GM18511 (cell line): ENCODE measurements at regions not wholly inside any gene's neighbourhood (a gene's known extent, or its start where the extent isn't known, plus 50 kb on each side); places are given as distances from the start of the nearest gene placed in this dataset.

Experiments used
- ATAC-seq: cut with Tn5 transposase; IDR thresholded peaks from one replicate; pipeline ENCODE4 v1.9.1; 2021; ENCODE audit warnings: mild to moderate bottlenecking, moderate library complexity; ENCODE audit not compliant: unreplicated experiment

DNA sequence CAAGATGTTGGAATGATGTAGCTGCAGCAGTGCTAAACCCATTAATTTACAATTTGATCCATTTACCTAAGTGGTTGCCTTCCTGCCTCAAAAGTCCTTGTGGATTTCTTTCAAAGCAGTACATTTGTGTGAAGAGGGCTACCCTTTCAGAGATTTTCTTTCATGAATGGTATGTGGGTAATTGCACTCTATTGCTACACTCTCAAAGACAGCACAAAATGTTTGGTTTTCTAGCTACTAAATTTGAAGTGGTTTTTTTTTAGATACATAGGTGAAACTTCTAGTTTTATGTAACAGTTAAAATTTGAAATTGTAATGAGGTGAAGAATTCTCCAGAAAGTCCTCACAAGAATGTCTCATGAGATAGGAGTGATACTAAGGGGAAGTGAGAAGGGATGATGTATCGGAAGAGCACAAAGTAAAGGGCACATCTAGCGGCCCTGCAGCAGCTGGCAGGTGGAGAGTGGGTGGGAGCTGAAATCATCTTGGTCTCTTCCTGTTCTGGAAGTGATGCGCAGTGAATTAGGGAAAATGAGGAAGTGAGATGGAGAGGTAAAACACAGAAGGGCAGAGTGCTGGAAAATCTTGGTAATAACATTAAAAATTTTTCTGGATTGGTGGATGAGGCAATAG lies 236.8 kb upstream of the MAN1A1 start:
- ATAC-seq = peak; percentile 97

DNA sequence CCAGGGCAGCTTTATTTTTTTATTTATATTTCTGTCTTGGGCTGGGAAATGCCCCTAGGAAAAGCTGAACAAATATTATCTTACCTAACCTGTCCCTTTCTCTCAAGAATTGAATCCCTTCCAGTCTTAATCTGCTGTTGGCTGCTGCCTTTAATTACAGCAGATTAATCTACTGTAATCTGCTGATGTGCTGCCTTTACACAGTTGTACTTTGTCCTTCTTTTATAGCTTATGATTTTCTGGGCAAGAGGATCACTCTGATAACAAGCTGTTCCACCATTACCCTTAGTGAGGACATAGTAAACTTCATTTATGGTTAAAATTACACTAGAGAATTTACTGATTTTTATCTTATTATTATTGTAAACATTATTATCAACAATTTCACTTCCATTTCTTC lies 234.5 kb upstream of the MAN1A1 start:
- ATAC-seq = no peak

DNA sequence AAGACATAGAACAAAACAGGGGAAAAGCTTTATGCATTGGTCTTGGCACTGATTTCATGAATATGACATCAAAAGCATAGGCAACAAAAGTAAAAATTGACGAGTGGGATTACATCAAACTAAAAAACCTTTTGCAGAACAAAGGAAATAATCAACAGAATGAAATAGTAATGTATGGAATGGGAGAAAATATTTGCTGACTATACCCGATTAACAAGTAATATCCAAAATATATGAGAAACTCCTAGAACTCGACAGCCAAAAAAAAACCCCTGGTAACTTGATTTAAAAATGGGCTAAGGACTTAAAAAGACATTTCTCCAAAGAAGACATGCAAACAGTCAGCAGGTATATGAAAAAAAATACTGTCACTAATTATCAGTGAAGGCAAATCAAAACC lies 231.7 kb upstream of the MAN1A1 start:
- ATAC-seq = no peak

DNA sequence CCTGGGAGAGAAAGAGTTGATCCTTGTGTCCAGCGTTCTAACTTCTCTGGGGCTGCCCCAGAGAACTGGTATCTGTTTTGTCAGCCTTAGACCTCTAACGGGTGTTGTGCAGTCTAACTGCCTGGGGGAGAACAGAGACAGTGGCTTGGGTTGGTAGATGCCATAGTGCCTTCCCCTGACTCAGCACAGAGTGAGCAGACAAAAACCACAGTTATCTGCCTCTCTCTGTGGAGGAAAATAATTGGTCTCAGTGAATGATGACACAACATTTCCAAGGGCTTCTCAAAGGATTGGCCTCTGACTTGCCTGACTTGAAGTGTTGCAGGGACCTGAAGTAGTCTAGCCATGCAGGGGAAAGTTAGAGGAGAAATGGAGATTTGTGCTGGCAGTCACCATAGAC lies 226.2 kb upstream of the MAN1A1 start:
- no peak for ATAC-seq

DNA sequence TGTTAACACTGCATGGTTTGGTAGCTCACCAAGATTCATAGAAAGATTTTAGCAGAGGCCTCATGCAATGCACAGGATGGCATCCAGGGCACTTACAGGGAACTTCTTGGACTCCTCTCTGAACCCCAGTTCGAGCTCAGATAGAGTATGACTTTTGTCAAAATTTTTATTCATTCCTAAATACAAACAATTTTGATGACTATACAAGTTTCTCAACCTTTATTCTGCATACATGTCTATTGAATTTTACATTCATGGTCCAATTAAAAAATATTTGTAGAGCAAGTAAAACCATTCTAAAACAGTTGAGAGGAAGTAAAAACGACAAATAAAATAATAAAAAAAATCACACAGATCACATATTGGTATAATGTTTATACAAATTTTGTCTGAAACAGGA lies 219.0 kb upstream of the MAN1A1 start:
- no peak for ATAC-seq

DNA sequence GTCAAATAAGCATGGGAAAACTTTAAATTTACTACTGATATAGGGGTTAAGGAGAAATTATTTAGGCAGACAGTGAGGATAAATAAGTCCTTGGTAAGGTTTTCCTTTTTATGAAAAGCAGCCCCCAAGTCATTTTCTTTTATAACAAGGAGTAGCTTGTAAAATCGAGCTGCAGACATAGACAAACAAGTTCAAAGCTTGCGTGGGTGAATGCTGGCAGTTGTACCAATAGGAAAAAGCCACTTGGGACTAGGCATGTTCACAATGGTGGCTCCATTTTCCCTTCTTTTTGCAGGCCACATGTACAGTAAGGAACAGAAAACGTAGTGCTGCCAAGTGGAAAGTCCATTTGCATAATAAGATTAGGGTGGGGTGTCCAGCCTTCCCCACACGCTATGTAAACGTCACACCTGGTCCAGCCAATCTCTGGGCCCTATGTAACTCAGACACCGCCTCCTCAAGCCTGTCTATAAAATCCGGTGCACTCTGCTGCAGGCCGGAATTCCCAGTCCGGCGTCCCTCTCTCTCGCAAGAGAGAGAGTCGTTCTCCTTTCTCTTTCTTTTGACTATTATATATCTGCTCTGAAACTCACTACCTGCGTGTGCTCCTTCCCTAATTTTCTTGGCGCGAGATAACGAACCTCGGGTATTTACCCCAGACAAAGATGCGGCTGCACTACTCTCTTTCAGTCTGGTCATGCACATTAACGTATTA lies 217.1 kb upstream of the MAN1A1 start:
- no peak for ATAC-seq

DNA sequence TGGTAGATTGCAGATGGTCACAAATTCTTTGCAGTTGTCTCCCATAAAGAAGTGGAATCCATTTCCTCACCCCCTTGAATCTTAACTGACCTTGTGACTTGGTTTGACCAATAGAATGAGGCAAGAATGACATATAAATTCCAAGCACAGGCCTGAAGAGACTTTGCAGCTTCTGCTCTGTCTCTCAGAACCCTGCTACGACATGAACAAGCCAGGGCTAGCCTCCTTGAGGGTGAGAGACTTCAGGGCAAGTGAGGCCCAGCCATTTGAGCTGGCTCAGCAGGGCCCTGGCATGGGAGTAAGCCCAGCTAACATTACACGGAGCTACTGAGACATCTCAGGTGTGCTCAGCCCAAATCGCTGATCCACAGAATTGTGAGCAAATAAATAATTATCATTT lies 216.3 kb upstream of the MAN1A1 start:
- ATAC-seq = no peak

DNA sequence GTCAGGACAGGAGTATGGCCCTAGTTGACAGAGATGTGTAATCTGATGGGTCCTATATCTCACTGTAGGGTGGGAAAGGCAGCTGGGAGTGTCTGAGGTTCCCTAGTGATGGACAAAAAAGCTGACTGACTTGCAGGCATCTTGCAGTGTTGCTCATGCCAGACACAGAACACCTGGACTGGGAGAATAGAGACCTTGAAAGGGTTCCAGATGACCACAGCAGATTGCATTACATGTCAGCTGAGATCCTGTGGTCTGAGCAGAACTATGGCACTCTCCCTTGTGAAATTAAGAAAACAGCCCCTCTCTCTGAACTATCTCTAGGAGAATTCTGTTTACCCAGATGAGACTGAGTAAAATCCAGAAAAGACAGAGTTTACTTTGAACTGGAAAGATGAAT lies 212.6 kb upstream of the MAN1A1 start:
- ATAC-seq = no peak

DNA sequence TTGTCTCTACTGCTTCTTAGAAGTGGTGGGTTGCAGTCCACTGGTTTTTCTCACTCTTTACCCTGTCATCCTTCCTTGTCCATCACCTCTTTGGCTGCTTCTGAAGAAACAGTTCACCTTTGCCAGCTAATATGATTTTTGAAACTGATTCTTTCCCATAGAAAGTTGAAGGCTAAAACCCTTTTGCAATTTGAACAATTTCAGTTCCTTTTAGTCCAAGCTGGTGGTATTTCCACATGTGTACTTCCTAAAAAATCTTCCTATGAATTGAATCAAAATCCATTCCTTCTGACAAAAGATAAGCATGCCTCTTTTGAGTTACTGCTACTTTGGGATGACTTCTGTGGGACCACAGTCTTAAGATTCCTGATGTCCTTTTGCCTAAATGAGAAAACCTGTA lies 210.0 kb upstream of the MAN1A1 start:
- ATAC-seq = no peak

DNA sequence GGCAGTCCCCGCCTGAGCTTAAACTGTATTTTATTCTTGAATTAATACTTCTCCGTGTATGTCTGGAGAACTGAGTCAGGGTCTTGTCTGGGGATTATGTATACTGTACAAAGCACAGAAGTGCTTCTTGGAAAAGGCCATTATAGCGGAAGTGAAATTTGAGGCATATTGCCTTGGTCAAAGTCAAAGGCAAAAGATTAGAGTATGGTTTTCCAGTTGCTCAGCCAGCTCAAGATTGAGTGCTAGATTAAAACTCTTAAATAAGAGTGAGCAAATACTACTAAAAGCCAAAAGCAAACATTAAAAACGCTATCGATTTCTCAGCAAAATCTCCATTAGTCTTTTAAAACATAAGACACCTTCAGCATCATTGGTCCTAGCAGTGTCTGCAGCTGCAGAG lies 207.7 kb upstream of the MAN1A1 start:
- ATAC-seq = no peak

DNA sequence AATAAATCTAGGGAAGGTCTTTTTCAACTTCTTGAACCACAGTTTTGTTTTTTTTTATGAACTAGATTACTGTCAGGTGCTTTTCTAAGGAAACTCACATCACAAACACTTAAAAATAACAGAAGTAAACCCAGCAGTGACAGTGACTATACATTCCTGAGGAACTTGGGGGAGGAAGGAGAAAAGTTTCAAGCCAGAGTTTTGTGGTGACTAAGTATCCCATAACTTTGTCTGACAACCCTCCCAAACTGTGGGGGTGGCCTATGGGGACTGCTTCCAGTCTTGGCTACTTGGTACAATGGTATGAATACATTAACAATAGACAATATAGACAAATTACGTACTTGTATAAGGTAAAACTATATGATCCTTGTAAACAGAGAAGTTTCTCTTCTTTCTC lies 202.5 kb upstream of the MAN1A1 start:
- no peak for ATAC-seq

DNA sequence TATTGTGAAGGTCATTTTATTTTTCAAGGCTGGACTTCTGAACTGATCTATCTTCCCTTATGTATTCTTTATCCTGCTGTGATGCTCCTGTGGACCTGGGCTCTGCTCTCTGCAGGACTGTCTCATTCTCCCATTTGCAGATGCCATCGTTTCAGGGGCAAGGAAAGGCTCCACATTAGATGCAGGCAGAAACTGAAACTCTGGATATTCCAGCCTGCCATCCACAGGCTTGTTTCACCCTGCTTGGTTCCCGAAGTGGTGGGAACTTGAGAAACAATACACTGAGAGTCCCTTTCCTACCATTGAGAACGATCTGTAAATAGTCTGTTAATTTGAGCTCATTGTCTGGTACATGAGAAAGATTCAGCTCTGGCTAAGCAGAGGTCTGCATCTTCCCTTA lies 197.5 kb upstream of the MAN1A1 start:
- no peak for ATAC-seq

DNA sequence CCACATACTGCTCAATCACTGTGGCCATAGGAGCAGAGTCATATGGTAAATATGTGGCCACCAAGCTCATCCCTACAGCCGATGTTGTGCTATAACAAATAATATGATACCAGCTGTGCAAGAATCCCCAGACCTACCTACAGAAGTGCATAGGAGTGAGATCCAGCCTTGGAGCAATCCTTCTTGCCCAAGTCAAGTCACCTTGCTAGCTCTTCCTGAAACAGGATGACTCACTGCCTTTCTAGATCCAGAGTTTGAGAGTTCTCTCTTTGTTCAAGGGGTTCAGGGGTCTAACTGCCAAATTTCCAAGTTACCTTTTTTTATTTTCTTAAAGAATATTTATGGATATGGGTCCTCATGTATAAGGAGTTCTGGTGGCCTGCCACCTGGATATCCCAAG lies 195.7 kb upstream of the MAN1A1 start:
- no peak for ATAC-seq

DNA sequence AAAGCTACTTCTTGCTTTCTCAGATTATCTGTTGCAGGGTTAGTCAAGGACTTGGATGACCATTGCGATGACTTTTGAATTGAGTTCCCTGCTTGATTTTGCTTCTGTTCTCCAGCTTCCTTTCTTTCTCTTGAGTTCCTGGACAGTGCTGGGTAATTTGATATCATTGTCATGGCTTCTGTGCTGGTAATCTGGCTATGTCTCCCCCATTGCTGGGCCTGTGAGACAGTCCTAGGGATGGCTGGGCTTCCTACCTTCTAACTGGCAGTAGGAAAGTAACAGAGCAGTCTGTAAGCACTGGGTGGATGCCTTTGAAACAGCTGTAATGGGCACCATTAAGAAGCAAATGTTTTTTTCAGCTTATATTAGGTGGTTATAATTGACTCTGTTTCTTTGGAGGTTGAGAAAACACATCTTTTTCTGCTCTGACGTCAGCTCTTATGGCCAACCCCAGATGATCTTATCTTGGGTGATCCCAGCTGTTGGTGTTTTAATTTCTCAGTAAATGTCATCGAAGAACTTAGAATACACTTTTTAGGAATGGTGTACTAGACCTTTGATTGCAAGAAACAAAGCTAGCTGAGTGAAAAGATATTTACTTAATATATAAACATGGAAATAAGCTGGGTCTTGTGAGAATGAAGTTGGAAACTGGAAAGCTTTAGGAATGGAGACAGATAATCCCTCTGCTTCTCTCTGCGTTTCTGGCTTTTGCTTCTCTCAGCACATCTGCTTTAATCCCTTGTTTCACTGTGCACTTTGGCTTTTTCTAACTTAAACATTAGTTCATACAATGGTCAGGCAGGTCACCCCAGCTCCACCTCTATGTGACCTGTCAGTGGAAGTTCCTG lies 195.0 kb upstream of the MAN1A1 start:
- no peak for ATAC-seq

DNA sequence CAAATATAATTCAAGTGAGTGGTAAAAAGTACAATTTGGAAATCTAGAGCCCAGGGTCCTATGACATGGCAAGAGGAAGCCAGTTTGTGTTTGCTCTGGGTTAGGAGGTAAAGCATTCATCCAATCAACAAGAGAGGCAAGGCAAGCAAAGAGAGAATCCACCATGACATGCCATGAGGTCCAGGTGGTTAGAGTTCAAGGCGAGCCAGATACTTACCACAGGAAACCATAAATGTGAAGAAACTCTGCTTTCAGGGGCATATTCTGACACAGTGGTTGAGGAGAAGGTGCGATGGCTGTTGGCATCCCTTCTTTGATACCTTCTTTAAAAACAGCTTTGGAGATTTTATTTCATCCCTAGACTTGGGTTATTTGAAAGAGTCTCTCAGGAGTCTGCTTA lies 193.8 kb upstream of the MAN1A1 start:
- ATAC-seq = no peak

DNA sequence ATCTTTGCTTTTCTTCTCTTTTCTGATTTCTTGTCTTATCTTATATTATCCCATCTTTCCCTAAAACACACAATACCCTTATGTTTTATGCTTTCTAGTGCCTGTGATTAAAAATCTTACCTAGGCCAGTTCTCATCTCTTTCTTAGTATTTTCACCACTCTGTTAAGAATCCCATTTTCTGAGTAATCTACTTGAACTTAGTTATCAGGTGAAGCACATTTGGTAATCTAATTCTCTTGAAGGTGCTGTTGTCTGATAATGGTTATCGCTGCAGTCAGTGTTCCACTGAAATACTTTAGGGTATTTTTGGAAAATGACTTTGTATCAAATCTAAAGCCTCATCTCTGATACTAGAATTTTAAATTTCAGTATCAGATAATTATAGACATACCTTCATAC lies 192.5 kb upstream of the MAN1A1 start:
- no peak for ATAC-seq

DNA sequence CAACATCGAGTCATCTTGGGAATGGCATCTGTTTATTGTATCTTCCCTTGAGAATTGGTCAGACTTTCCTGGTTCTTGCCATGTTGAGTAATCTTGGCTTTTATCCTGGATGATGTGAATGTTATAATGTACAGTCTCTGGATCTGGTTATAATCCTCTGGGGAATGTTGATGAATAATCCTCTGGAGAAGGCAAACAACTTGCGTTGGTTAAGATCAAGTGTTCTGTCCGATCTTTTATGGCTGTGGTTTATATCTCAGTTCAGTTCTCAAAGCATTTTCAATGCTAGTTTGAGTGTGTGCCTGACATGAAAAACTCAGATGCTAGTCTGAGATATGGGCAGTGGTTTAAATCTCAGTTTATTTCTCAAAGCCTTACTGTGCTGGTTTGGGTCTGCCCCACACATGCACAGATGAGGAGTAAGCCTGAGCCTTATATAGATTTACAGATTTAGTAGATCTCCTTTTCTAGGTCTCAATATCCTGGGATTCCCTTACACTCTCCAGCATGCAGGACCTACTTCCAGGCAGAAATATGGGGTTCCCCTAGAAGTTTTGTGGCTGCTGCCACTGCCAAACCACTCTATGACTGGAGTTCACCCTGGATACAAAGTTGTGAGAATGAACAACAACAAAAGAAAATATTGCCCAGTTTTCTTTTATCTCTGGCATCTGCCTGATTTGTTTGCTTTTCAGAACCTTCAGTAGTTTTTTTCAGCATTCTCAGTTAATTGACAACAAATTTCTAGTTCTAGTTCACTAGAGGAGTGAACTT lies 191.8 kb upstream of the MAN1A1 start:
- ATAC-seq = no peak

DNA sequence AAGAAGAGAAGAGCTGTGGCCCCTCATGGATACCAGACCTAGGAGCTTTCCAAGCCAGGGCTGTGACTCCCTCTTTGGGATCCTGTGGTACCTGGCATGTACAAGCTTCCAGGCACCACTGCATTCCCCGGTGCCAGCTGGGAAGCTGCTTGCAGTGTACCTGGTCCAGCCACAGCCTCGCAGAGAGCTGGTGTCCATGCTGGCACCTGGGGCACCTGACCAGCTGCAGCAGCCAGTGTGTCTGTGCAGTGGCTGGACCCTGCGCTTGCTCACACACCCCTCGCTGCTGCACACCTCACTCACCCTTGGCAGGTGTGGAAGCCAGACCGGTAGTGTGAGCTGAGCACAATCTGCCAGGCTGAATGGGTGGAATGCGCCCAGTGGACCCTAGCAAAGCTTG lies 190.9 kb upstream of the MAN1A1 start:
- ATAC-seq = no peak

DNA sequence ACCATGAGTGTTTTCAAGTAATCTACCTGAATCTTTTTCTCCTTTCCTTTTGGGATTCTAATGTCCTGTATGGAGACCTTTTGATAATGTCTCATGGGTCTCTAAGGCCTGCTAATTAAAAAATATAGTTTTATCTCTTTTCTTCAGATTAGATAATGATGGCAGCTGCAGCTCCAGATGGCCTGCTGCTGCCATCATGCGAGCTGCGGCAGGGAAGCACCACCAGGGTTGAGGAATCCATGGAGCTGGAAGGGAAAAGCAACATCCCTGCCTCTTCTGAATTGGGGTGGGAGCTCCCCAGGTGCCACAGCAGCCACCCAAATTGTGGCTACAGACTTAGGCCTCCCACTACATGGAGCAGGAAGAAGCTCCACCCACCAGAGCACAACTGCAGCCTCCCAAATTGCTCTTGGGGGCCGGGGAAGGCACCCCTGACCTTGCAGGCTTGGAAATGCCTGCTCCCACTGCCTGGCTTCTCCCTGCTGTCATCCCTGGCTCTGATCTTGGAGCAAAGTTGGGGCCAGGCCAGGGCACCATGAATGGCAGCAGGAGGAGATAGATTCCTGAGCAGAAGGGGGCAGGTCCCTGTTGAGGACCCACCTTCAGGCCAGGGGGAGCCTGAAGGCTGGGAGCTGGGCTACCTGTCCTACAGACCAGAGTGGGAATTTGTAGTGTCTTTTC lies 189.6 kb upstream of the MAN1A1 start:
- ATAC-seq = no peak

DNA sequence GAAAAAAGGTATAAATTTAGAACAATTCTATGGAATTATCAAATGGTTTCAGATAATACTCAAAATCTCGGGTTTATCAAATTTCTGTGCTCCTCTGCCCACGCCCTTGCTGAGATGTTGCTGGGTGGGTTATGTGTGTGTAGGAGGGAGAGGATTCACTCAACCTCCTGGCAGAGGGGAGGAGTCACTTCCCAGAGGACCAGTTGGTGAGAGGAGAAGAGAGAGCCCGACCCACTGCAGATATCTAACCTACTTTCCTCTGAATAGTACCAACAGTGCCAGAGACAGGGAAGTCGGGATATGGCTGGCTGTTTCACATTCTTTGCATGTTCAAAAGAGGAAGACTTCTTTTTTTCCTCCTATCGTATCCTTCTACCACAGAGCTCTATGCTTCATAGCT lies 187.1 kb upstream of the MAN1A1 start:
- no peak for ATAC-seq

DNA sequence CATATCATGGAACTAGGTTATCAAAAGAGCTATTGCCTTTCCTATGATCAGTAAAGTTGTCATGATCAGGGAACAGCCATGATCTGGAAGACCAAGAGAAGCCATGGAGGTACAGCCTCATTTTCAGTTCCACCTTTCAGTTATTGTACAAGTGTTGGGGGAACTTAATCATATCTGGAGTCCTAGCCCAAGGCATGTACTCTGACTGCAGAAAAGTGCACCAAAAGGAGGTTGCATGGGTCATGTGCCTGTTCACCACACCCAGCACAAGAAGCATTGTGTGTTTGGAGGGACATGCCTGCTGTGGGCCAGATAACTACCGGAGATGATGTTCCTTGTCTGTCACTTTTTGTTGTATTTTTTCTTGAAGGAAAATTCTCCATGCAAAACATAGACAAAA lies 185.8 kb upstream of the MAN1A1 start:
- ATAC-seq = peak; percentile 60
